GM19351 (cell line): ENCODE measurements at regions not wholly inside any gene's neighbourhood (a gene's known extent, or its start where the extent isn't known, plus 50 kb on each side); places are given as distances from the start of the nearest gene placed in this dataset.

Experiments used
- ATAC-seq: cut with Tn5 transposase; IDR thresholded peaks from one replicate; pipeline ENCODE4 v1.9.1; 2021; ENCODE audit warnings: mild to moderate bottlenecking, moderate library complexity; ENCODE audit not compliant: unreplicated experiment

DNA sequence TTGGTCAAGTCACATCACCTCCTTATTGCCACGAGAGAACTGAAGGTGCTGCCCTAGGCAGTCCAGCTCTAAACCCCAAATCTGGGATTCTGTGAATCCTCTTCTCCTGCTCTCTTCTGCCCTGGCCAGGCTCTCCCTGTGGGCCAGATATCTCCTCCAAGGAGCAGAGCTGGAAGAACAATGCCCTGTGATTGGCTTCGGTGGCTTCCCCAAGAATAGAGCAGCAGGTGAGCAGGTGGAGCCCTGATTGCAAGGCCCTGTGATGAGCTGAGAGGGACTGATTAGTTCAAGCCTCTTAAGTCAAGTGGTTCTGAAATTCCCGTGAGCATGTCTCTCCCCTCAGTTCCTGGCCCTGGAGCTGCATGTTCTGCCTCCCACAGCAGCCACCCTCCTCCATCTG, 175.3 kb upstream of the BRINP1 start:
- ATAC-seq: no peak

DNA sequence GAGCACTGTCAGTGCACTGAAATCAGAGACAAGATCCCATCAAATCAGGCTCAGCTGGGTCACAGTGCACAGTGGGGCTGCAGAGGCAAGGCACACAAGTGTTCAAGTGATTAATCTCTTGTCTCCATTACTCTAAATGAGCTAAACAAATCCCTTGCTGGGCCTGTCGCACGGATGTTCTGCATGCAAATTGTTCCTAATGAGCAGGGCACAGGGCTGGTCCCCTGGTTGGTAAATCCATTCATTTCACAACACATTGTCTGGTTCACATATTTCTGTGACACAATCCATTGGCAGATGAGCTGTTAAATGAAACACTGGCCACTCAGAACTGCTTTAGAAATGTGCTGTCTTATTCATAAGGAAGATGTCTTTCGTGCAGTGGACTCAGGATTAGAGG, 167.9 kb upstream of the BRINP1 start:
- no peak for ATAC-seq

DNA sequence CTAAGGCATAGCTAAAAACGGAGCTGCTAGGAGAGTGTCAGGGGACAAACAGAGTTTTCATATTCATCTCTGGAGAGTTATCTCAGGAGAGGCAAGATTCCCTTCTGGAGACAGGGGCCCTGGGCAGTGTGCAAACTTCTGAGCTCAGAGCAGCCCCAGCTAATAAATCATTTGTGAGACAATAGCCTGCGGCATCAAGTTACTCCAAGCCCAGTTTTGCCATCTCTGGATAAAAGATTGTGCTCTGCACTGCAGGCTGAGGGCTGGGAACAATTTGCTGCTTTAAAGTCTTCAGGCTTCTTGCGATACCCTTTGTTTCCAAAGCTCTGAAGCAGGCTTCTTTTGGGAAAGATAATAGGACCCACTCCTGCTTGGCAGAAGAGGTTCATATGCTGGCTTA, 164.3 kb upstream of the BRINP1 start:
- ATAC-seq: no peak

DNA sequence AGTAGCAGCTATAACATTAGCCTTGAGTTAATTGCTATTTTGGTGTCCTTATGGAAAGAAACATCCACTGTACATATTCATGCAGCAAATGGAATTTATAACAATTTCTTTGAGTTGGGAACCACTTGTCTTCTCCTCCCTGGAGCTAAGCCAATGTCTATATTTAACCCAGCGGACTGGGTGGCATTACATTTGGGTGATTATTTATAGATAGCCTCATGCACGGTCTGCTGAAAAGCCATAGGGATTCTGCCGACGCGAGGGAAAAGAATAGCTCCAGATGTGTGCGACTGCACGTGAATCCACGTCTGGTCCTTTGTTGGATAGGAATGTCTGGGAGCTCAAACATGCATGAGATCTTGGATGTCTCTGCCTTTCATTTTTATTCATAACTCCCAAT, 157.5 kb upstream of the BRINP1 start:
- no peak for ATAC-seq

DNA sequence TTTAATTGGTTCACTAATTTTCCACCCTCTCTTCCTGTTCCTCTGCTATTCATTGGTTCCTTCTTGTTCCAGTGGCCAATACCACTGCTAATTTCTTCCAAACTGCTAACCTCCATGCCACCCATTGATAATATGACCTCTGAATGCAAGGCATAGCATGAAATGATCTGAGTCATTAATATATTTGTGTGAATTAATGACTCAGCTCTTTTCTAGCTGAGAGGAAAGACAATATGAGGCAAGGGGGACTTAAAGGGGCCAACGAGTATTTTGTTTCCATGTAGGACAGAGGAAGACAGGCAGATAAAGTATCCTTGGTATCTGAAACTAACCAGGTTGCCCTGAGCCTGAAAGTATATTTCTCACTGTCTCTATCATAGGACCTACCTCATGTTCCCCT, 154.3 kb upstream of the BRINP1 start:
- no peak for ATAC-seq

DNA sequence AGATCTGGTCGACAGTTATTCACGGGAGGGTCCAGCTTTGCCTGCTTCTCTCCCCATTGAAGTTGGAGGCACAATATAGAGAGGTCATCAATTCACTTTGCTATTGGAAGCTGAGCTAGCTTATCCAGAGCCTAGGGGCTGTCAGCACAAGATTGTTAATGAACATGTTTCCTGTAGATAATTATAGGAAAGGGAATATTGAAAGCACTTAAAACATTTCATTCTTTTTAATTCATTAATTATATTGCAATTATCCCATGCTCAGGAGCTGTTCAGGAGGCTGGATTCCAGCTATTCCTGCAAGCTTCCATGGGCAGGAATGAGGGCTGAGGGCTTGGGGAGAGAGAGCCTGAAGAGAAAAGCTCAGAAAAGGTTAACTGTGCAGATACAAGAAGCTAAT, 153.1 kb upstream of the BRINP1 start:
- ATAC-seq: no peak

DNA sequence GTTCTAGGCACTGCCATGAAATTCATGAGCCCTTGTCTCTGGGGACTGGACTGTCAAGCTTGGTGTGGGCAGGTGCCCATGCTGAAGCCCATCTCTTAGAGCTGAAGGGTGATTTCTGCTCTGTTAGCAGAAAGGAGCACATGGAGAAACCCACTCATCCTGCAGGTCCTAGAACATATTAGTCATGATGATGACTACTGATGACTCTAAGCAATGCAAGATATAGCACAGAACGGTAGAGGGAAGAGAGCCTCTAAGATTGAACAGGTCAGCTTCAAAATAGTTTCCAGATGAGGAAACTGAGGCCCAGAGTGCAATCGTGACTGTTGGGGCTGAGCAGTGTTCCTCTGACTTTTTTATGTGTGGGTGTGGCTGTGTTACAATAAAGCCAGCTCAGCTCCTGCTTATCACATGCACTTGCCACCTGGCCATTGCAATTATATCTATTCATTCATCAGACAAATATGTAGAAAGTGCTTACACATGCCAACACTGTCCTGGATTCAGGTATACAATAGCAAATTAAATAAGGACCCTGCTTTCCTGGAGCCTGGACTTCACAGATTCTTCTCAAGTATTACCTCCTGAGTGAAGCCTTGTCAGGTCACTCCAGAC, 140.2 kb upstream of the BRINP1 start:
- ATAC-seq: no peak

DNA sequence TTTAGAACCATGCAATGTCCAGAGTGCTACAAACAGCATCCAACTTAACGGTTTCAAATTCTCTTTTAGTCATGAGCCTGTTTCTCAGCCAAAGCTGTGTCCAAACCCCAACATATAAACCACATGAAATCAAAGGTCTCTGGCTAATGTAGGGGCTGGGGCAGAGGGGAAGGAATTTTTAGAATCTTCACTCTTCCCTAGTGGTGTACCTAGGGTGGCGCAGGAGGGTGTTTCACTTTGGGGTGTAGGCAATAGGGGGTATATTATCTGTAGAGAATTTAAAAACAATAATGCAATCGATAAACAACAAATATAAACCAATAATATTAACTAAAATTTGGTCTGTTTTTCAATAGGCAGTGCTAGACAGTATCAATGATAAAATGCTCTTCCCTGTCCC, 132.1 kb upstream of the BRINP1 start:
- ATAC-seq: no peak

DNA sequence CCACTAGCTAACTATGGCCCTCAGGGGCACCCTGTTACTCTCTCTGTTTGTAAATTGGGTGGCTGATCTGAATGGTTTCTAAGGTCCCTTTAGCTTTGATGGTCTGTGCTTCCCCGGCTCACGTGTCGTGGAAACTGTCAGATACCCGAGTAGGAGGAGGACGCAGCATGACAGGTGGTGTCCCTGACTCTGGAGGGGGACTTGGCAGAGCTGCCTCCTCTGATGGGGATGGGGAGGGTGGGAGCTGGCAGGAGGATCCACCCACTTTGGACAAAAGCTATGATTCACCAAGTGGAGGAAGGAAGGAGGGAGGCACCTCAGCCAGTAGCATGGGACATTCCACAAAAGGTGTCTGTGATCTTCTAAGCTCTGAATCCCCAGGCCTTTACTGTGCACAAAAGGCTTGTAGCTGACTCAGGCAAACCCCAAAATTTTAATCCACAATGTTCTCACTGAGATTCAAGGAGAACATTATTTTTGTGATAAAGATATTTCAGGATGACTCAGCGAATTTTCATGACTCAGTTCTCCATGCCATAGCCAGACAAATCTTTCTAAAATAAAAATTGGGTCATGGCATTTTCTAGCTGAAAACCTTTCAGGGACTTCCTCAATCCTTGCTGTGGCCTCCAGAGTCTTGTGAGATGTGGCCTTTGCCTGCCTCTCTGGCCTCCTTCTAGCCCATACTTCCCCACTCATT, 131.0 kb upstream of the BRINP1 start:
- ATAC-seq: no peak

DNA sequence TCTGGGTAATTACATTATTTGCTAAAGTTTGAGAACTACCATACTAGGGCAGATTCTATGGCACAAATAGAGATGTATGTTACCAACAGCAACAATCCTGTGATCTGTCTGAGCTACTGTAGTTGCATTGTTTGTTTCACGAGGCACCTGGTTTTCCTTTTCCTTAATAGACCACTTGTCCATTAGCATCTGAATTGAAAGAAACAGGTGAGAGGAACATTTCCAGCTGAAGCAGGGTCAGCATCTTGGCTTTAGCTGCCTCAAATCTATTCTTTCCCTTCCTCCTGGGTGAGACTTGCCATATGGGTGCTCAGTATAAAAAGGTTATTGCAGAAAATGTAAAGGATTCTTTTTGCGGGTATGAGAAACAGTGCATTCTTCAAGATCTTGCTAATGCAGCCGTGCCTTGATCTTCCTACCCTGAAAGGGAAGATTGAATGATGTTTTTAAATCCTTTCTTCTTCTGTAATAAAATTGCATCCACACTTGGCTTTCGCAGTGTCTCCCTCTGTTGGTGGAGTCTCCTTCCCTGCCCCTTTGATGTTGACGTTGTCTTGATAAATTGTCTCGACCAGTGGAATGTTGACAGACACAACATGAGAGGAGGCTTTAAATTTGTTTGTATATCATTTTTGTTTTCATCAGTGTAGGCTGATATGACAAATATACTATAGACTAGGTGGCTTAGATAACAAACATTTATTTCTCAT, 118.0 kb upstream of the BRINP1 start:
- no peak for ATAC-seq

DNA sequence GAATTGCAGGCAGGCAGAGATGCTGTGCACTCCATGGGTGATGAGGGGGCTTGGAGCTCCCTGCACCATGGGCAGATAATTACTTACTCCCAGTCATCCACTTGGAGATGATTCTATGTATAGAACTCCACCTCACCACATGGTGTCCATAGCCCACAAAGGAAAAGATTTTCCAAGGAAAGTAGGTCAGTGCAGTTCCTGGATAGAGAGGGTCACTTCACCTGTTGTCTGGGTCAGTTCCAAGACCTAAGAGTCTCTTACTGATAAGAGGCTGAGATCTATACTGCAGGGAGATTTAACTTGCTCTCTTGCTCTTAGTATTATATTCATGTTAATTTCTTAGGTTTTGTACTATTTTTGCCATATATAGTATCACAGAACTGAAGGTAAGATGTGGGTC, 113.9 kb upstream of the BRINP1 start:
- no peak for ATAC-seq

DNA sequence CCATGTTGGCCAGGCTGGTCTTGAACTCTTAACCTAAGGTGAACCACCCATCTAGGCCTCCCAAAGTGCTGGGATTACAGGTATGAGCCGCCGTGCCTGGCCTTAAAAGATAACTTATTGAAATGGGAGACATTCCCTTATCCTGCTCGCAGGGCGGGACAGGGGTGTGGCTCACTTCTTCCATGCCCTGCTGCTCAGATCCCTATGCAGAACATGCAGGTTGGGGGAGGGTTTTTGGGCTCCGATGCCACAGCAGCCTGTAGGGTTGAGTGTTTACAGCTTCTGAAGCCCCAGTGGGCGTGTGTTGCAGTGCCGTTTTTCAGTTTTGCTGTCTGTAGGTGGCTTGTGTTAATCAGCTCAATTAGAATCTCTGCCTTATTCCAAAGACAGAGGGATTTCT, 108.0 kb upstream of the BRINP1 start:
- ATAC-seq: no peak

DNA sequence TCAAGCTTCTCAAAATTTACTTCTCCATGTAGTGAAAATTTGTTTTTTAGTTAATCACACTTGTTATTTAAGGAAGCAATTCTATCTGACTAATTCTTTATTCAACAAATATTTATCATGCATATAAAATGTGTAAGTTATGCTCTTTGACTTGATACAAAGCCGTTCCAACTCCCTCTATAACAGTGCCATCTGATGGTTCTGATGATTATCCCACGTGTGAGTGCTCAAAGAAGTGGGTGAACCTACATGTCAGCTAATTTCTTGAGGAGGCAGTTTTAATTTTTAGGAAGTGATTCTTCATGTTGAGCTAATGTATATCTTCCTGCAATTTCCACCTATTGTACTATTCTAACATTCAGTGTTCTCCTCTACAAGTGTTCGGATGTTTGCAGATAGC, 88.8 kb upstream of the BRINP1 start:
- ATAC-seq: no peak

DNA sequence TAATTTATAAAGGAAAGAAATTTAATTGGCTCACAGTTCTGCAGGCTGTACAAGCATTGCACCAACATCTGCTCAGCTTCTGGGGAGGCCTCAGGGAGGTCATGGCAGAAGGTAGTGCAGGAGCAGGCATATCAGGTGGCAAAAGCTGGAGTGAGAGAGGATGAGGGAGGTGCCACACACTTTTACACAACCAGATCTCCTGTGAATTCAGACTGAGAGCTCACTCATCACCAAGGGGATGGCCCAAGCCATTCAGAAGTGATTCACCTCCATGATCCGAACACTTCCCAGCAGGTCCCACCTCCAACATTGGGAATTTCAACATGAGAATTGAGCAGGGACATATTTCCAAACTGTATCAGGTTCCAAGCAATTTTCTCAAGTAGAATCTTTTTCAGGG, 84.7 kb upstream of the BRINP1 start:
- ATAC-seq: no peak

DNA sequence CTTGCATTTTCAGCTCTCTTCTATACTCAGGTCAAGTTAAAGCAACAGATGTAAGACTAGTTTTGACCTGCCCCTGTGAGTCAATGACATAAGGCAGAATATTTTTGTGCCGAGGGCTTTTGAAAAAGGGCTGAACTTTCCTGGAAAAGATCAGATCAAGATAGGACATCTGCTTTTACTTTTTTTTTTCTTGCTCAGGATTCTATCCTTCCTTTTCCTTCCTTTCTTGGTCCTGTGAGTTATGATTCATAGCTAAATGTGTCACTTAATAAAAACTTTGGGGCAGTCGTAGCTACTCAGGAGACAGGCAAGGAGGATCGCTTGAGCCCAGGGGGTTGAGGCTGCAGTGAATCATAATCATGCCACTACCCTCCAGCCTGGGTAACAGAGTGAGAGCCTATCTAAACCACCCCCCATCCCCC, 84.3 kb upstream of the BRINP1 start:
- no peak for ATAC-seq

DNA sequence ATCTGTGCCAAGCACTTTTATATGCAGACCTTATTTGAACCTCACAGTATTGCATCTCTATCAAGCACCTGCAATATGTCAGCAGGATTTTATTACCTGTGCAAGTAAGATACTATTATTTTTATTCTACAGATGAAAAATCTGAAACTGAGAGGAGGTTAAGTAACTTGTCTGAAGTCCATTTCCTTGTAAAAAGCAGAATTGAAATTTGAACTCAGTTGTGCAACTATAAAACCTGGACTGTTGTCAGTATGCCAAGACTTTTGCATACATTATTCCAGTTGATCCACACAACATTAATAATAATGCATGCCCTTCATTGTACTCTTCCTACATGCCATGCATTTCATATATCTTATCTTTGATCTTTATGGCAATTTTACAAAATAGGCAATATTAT, 82.2 kb upstream of the BRINP1 start:
- ATAC-seq: no peak

DNA sequence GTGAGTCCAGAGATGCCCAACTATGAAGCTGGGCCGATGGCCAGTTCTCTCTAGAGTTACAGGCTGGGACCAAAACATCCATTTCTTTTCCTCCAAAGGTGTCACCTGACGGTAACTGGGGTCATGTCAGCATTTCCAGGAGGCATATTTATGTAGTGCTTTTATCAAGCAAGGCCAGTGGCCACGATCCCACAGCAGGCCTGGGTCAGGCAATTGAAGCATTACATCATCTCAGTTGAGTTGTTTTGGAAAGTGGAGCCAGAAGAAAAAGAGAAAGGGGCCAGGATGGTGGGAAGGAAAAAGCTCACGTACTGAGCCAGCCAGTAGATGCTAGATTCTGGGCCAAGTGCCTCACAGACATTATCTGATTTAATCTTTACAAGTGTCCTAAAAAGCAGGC, 73.9 kb upstream of the BRINP1 start:
- ATAC-seq: no peak

DNA sequence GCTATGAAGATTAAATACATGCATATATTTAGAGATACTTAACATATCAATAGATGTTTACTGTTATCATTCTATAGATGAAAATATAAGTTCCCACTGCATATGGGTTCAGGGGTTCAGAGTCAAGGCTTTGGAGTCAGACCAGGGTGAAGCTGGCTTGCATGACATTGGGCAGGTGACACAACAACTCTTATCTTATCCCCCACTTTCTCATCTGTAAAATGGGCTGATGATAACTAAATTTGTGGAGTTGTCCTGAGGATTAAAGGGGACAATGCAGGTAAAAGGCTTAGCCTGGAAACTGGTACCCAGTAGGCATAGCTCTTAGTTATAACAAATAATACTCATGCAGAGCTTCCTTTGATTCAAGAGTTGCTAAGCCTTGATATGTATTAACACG, 72.6 kb upstream of the BRINP1 start:
- no peak for ATAC-seq

DNA sequence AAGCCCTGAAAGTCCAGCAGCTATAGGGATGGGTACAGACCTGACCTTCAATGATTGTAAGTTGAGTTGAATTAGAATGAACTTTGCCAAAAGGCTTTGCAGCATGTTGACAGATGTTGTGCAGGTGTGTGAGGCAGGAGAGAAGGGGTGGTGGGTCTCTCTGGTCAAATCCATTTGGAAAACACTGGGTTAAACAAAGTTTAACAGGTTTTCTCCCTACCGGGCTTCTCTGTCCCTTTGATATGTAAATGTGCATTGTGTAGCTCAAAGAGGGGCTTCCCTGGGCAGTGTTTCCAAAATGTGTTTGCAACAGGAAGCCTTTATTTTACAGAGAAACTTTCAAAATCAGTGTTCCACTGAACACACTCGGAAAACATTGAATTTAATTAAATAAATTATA, 72.1 kb upstream of the BRINP1 start:
- ATAC-seq: no peak

DNA sequence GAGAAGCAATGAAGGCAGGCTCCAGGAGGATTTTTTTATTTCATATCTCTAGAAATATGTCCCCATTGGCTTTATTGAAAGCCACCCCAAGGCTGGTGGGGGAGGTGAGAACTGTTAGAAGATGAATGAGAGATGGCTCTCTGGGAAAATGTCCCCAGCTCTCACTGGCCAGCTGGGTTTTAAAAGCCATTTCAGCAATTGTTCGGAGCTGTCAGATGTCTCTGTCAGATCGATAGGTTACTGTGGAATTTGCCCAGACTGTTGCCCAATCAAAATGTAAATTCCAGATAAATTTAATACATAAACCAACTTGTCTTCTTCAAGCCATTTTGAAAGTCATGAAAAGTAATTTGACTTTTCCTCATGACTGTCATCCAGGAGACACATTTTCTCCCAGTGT, 67.0 kb upstream of the BRINP1 start:
- ATAC-seq: no peak

DNA sequence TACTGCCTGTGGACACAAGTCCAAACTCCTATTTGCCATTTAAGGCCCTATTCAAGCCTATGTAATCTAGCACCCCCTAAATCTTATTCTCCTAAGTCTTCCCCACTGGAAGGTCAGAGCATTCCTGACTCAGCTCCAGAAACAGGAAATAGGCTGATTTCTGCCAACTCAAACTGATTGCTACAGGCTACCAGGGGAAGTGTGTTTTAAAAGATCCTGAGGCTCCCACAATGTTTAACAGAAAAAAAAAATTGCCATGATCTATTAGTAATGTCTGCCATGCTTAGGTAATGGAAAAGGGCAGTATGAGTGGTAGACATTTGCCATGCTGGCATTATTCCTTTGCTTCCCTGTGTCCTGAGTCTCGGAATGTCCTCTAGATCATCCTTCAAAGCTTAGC, 65.8 kb upstream of the BRINP1 start:
- ATAC-seq: no peak

DNA sequence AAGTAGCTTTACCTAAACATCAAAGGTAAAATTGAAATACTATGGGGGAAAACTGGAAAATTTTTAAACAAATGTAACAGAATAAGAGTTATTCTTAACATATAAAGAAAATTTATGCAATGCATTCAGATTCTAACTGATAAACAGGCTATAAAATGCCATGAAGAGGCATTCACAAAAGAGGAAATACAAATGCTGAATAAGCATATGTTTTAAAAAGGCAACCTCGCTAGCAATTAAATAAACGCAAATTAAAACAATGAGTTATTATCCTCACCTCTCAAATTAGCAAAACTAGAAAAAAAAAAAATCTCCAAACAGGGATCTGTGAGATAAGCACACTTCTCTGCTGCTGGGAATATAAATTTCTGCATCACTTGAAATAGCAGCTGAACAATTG, 63.2 kb upstream of the BRINP1 start:
- ATAC-seq: no peak
